ENCODE measurements at regions not wholly inside any gene's neighbourhood (a gene's known extent, or its start where the extent isn't known, plus 50 kb on each side); places are given as distances from the start of the nearest gene placed in this dataset.
A peak's percentile ranks its signal among the peaks of the same experiment; 100 is the strongest.

GRCh38 chr1:191163621-191164020 lies 686.0 kb upstream of the BRINP3 start:
- peak in 1 of 2 experiments; percentile 22 for DNase-seq

GRCh38 chr1:191174298-191174697 lies 696.6 kb upstream of the BRINP3 start:
- no peak for DNase-seq

- no peak for DNase-seq
Measured at GRCh38 chr1:191176131-191176530, 698.5 kb upstream of the BRINP3 start.

DNA sequence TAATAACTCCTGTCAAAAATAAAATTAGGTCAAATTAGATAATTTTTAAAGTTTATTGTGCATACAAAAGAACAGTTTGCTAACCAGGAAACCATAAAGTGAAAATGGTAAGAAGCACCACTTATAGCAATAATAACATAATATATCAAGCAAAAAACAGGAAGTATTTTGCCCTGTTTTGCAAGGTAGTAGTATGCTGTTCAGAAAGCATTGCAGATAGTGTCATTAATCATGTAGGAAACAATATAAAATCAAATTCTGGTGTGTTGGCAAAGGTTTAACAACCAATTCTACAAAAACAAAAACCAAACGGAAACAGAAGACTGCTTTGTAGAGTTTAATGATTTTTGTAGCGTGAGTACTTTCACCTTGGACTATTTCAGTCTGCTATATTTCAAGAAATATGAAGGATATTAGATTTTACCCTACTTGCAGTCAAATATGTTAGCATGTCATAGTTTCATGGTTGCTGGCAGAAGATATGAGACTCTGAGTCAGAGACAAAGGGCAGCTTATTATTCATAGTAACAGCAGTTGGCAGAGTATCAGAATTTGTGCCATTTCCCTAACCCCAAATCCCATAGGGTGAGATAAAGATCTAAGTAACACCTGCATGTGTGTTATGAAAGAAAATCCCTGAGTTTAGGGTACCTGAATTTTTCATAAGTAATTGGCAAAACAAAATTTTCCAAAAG lies 729.0 kb upstream of the BRINP3 start:
- DNase-seq: no peak

- peak in 1 of 2 experiments; percentile 0 for DNase-seq
Measured at GRCh38 chr1:191222206-191222605, 744.5 kb upstream of the BRINP3 start.

DNA sequence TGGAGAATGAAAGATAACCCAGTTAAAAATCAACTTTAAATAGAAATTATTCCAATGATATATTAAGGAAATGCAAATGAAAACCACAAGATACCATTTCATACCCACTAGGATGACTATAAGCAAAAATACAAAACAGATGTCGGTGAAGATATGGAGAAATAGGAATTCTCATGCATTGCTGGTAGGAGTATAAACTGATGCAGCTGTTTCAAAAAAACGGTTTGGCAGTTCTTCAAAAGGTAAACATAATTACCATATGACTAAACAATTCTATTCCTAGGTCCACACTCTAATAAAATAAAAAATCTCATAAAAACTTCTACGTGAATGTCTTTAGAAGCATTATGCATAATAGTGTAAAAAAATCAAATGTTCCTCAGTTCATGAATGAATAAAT lies 763.3 kb upstream of the BRINP3 start:
- no peak for DNase-seq

GRCh38 chr1:191255354-191256054 lies 777.8 kb upstream of the BRINP3 start:
- no peak for DNase-seq

DNA sequence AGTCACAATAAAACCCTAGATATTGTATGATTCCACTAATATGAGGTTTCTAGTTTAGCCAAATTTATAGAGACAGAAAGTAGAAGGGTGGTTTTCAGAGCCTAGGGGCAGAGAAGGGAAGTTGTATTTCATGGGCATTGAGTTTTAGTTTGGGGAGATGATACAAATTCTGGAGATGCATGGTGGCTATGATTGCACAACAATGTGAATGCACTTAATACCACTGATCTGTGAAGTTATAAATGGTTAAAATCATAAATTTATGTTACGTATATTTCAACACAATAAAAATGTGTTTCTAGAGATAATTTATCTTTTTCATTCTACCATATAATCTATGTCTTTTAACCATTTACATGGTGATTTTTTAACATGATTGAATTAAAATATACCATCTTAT lies 779.3 kb upstream of the BRINP3 start:
- no peak for DNase-seq

DNA sequence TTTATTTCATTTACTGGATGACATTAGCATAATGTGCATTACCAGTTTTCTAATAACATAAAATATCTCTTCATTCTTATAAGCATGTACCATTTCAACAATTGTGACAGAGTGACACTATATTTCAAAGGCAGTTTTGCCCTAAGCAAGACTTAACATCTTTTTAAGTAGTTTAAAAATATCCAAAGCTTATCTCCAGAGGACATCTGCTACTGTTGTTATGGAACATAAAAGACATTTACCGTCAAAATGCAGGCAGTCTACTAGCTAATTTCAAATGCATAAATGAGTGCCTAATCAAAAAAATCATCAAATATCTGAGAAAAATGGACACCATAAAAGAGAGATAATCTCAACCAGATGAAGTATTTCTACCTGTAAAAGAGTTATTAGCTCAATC lies 782.4 kb upstream of the BRINP3 start:
- no peak for DNase-seq

DNA sequence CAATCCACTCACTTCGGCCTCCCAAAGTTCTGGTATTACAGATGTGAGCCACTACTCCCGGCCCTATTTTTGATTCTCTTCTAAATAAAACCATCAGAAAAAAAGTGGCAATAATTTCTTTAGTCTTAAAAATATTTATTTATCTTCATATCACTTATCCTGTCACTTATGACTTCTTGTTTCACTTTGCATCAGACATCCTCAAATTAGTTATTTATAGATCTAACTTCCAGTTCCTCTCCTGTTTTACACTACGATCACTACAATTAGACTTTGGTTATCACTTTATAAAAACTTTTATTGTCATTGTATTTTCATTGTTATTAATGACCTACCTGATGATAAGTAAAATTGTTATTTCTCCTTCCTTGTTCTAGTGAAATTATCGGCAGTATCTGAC lies 783.4 kb upstream of the BRINP3 start:
- no peak for DNase-seq

- DNase-seq: no peak
Measured at GRCh38 chr1:191279266-191279800, 801.7 kb upstream of the BRINP3 start.

- DNase-seq: no peak
Measured at GRCh38 chr1:191284175-191284574, 806.5 kb upstream of the BRINP3 start.

DNA sequence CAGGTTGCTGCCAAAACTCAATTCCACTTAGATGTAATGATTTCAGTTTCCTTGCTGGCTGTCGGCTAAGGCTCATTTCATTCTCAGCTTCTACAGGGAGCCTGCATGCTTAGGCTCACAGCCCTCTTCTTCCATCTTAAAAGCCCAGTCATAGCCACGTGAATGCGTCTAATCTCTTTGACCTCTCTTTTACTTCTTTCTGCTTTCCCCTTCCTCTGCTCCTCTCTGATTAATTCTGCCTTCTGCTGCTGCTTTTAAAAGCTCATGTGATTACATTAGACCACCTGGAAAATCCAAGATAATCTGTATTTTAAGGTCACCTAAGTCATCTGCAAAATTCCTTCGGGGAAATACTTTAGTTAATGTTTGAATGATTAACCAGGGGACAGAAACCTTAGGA lies 812.8 kb upstream of the BRINP3 start:
- no peak for DNase-seq

DNA sequence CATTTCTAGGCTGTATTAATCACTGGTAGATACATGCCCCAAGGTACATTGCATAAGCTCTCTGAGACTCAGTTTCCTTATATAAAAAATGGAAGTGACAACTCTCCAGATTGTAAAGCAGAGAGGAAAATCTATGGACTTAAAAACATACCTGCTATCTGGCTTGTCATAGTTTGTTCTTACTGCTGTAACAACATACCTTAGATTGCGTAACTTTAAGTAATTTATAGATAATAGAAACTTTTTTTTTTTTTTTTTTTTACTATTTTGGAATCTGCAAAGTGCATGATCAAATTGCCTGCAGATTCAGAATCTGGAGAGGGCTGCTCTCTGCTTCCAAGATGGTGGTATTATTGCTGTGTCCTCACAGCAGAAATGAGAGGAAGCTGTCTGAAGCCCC lies 827.7 kb upstream of the BRINP3 start:
- no peak for DNase-seq

- DNase-seq: no peak
Measured at GRCh38 chr1:191306916-191307315, 829.3 kb upstream of the BRINP3 start.

GRCh38 chr1:191320062-191320461 lies 838.2 kb upstream of the RGS18 start:
- DNase-seq: no peak

DNA sequence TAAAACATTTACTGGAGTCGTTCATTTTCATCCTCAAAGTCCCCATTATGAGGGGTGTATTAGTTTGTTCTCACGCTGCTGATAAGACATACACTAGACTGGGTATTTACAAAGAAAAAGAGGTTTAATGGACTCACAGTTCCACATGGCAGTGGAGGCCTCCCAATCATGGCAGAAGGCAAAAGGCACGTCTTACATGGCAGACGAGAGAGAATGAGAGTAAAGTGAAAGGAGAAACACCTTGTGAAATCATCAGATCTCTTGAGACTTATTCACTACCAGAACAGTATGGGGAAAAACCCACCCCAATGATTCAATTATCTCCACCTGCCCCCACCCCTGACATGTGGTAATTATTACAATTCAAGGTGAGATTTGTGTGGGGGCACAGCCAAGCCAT lies 830.4 kb upstream of the RGS18 start:
- no peak for DNase-seq

GRCh38 chr1:191343816-191344215 lies 814.4 kb upstream of the RGS18 start:
- DNase-seq: no peak

- no peak for DNase-seq
Measured at GRCh38 chr1:191346381-191346780, 811.9 kb upstream of the RGS18 start.

DNA sequence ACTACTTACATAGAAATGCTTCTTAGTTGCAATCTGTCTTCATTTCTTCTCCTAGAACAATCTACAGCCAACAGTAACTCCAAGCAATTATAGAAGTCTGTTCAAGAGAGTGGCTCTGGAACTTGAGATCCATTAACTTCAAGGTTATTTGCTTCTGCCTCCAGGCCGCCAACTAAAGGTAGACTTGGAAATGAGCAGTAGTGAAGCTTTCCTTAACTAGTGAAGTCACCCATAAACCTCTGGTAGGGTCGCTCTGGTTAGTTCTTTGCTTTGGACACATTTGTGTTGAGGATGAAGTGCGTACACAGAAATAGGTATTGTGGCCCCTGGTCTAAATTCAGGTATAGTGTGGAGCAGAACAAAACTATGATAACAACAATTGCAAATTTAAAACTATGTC lies 809.9 kb upstream of the RGS18 start:
- DNase-seq: no peak

DNA sequence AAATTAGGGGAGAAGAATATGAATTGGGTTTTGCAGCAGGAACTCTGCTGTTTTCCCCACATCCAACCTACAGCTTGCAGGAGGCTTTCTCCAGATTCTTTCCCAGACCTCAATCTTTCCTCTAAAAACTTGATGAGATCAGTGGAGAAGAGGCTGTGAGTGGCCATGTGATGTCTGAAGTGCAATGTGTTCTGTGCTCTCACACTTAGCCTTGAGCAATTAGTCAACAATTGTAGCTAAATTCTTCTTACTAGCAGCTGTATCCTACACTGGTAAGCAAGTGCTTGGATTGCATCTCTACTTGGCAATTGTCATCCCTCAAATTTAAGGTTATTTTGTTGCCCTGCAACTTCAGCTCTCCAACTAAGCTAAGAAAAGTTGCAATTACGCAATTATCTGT lies 807.3 kb upstream of the RGS18 start:
- no peak for DNase-seq

GRCh38 chr1:191358724-191359123 lies 799.5 kb upstream of the RGS18 start:
- DNase-seq: no peak

GRCh38 chr1:191366686-191367085 lies 791.6 kb upstream of the RGS18 start:
- DNase-seq: no peak

- DNase-seq: no peak
Measured at GRCh38 chr1:191368891-191369654, 789.2 kb upstream of the RGS18 start.
